Upper lobe of left lung (tissue), 4 donors: ENCODE measurements at regions not wholly inside any gene's neighbourhood (a gene's known extent, or its start where the extent isn't known, plus 50 kb on each side); places are given as distances from the start of the nearest gene placed in this dataset.

Experiments used
- POLR2A ChIP-seq, 4 donors: fragments of 450-650 bp; IDR thresholded peaks; one replicate each; pipeline ENCODE4 v1.5.1; 2016 to 2017; ENCODE audit warnings: antibody characterized with exemption in 4 of 4, mild to moderate bottlenecking in 2 of 4
- POLR2AphosphoS5 ChIP-seq, 2 donors: sonication (generic); formaldehyde crosslinking; IDR thresholded peaks; one replicate each; pipeline ENCODE4 v1.5.1; 2017; ENCODE audit warnings: antibody characterized with exemption in 2 of 2
- TF ChIP-seq, protein P1 (sequence below), 6 experiments: fragments of 450-650 bp in 4 of 6; fragments of 200-600 bp in 2 of 6; sonication (generic) in 2 of 6; IDR thresholded peaks; one replicate each; pipeline ENCODE4 v1.5.1; 2016 to 2019; ENCODE audit warnings: antibody characterized with exemption in 6 of 6

DNA sequence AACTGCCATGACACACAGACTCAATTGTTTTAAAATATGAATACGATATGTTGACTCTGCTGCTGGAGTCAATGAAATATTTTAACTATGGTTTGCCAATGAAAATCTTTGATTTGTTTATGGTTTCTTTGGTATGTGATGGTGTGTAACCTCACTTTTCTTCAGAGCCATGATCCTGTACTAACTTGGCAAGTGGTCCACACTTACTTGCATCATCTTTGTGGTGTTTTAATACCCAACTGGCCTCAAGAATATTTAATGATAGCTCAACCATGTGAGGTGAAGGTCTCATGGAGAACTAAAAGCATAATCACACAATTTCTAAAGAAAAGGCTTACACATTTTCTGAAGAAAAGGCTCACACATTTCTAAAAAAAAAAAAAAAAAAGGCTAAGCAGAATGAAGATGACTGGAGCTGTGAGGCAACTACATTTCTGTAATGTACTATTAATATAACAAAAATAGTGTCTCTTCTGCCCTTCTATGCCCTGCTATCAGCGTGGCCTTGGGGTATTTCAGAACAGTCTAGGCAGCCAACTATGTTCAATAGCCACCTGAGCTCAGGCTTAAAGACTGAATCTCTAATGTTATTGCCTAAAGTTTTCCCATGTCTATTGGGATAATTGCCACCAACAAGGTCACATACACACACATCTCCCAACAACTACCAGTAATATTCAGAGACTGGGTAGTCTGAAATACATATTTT is 395.0 kb downstream of the MLLT3 start:
- TF ChIP-seq, protein P1, sequence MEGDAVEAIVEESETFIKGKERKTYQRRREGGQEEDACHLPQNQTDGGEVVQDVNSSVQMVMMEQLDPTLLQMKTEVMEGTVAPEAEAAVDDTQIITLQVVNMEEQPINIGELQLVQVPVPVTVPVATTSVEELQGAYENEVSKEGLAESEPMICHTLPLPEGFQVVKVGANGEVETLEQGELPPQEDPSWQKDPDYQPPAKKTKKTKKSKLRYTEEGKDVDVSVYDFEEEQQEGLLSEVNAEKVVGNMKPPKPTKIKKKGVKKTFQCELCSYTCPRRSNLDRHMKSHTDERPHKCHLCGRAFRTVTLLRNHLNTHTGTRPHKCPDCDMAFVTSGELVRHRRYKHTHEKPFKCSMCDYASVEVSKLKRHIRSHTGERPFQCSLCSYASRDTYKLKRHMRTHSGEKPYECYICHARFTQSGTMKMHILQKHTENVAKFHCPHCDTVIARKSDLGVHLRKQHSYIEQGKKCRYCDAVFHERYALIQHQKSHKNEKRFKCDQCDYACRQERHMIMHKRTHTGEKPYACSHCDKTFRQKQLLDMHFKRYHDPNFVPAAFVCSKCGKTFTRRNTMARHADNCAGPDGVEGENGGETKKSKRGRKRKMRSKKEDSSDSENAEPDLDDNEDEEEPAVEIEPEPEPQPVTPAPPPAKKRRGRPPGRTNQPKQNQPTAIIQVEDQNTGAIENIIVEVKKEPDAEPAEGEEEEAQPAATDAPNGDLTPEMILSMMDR (IDR thresholded peaks at IDR 0.05), result no peak
- no peak for TF ChIP-seq POLR2AphosphoS5 (IDR thresholded peaks at IDR 0.05)
- no peak for TF ChIP-seq POLR2A (IDR thresholded peaks at IDR 0.05)
